Caco-2 (cell line): ENCODE measurements at regions not wholly inside any gene's neighbourhood (a gene's known extent, or its start where the extent isn't known, plus 50 kb on each side); places are given as distances from the start of the nearest gene placed in this dataset.

ENCODE experiments used
- BruUV-seq: library from RNA; stranded (reverse); fragments of 400-500 nt; replicated peaks from 2 replicates; lab custom pipeline; 2021; lab: Mats Ljungman, UMichigan
- CTCF ChIA-PET: fragments of 300-600 bp; sonication (Branson Sonifier 250); formaldehyde crosslinking; loops from one replicate; lab custom pipeline; 2022; ENCODE audit warnings: antibody characterized with exemption; lab: Charles Lee
- POLR2A ChIA-PET: fragments of 300-600 bp; sonication (Branson Sonifier 250); formaldehyde crosslinking; loops from one replicate; lab custom pipeline; 2022; ENCODE audit warnings: antibody characterized with exemption; lab: Charles Lee
- DNase-seq, 2 experiments: peaks; one replicate each; pipeline versions ENCODE4 v3.0.0 to v3.0.0-alpha.2; 2020 to 2022
- H3K27me3 ChIP-seq: replicated peaks from 2 replicates; pipeline ENCODE4 v1.6.0; 2011; ENCODE audit warnings: low read length; ENCODE audit not compliant: control insufficient read depth, insufficient read depth
- H3K36me3 ChIP-seq: 2 replicates; pipeline ENCODE4 v1.5.1; 2011; ENCODE audit warnings: low read length; ENCODE audit not compliant: control insufficient read depth, insufficient read depth
- H3K4me1 ChIP-seq: fragments of 250-450 bp; sonication (Bioruptor Pico); 2 replicates; pipeline ENCODE4 v1.5.1; 2020; ENCODE audit warnings: mild to moderate bottlenecking
- H3K4me3 ChIP-seq: 2 replicates; pipeline ENCODE4 v1.5.1; 2011; ENCODE audit warnings: low read depth, mild to moderate bottlenecking, control low read depth, low read length
- H3K9me3 ChIP-seq: fragments of 250-450 bp; sonication (Bioruptor Pico); 2 replicates; pipeline ENCODE4 v1.5.1; 2020; ENCODE audit warnings: mild to moderate bottlenecking, moderate library complexity
- H3K27ac Mint-ChIP-seq: one replicate; pipeline ENCODE4 v1.8.0; 2022; ENCODE audit warnings: mixed read lengths; ENCODE audit not compliant: unreplicated experiment
- H3K27me3 Mint-ChIP-seq: one replicate; pipeline ENCODE4 v1.8.0; 2022; ENCODE audit warnings: mixed read lengths; ENCODE audit not compliant: insufficient read depth, unreplicated experiment
- H3K36me3 Mint-ChIP-seq: one replicate; pipeline ENCODE4 v1.8.0; 2022; ENCODE audit warnings: mild to moderate bottlenecking, mixed read lengths; ENCODE audit not compliant: insufficient read depth, unreplicated experiment
- H3K4me1 Mint-ChIP-seq: one replicate; pipeline ENCODE4 v1.8.0; 2022; ENCODE audit warnings: low read depth, mixed read lengths; ENCODE audit not compliant: unreplicated experiment
- H3K4me3 Mint-ChIP-seq: one replicate; pipeline ENCODE4 v1.8.0; 2022; ENCODE audit warnings: mild to moderate bottlenecking, moderate library complexity, mixed read lengths; ENCODE audit not compliant: unreplicated experiment
- H3K9me3 Mint-ChIP-seq: one replicate; pipeline ENCODE4 v1.8.0; 2022; ENCODE audit warnings: mixed read lengths; ENCODE audit not compliant: unreplicated experiment
- CTCF ChIP-seq, 2 experiments: fragments of 200-600 bp in 1 of 2; IDR thresholded peaks; 1 replicate in 1 of 2; 2 replicates in 1 of 2; pipeline versions ENCODE4 v1.5.1 to v1.8.0; 2011 to 2022; ENCODE audit warnings: antibody characterized with exemption in 1 of 2, control low read depth in 1 of 2, inconsistent platforms in 1 of 2, low read depth in 1 of 2, low read length in 1 of 2, mild to moderate bottlenecking in 1 of 2, moderate library complexity in 1 of 2; ENCODE audit not compliant: insufficient read depth in 1 of 2, severe bottlenecking in 1 of 2, unreplicated experiment in 1 of 2
- intact Hi-C: fragments of 100-400 bp; cut with micrococcal nuclease; formaldehyde crosslinking; loops from one replicate; pipeline ENCODE4 v1.10.0; 2022; ENCODE audit not compliant: unreplicated experiment

GRCh38 chr5:9787861-9788600, 157.9 kb upstream of the TAS2R1 start:
- no peaks in the 10 kb centered on the region for H3K27me3 Mint-ChIP-seq
- ChIA-PET CTCF (no interaction called here), POLR2A (no interaction called here)
- no TSS peak for BruUV-seq
- Histone ChIP-seq H3K36me3 (no peaks in the 10 kb centered on the region), H3K4me1 (peaks cover 17% of the 10 kb centered on the region), H3K27me3 (no peaks in the 10 kb centered on the region), H3K4me3 (no peak overlapping the region), H3K9me3 (no peaks in the 10 kb centered on the region; the same call in 1 of the 2 replicates)
- DNase-seq = peak in 1 of 2 experiments; percentile 26
- H3K9me3 Mint-ChIP-seq = no peaks in the 10 kb centered on the region
- no peak for TF ChIP-seq CTCF (IDR thresholded peaks at IDR 0.05; ENCODE audit: insufficient read depth in 1 of 2, low read depth in 1 of 2, low read length in 1 of 2, severe bottlenecking in 1 of 2, unreplicated experiment in 1 of 2)
- H3K4me1 Mint-ChIP-seq = peaks cover 14% of the 10 kb centered on the region
- H3K36me3 Mint-ChIP-seq = peaks cover 2% of the 10 kb centered on the region
- H3K27ac Mint-ChIP-seq = no peak overlapping the region
- H3K4me3 Mint-ChIP-seq = no peak overlapping the region
- intact Hi-C loops = loop anchor here (2.0 kb wide), 1 partner anchor 163 kb away; no protein-coding TSS in a partner anchor

GRCh38 chr5:9786380-9787360, 156.5 kb upstream of the TAS2R1 start:
- TF ChIP-seq CTCF (IDR thresholded peaks at IDR 0.05; ENCODE audit: insufficient read depth in 1 of 2, low read depth in 1 of 2, low read length in 1 of 2, severe bottlenecking in 1 of 2, unreplicated experiment in 1 of 2) = no peak
- Mint-ChIP-seq H3K4me3 (no peak overlapping the region), H3K27me3 (no peaks in the 10 kb centered on the region), H3K4me1 (peaks cover 21% of the 10 kb centered on the region), H3K27ac (no peak overlapping the region), H3K9me3 (no peaks in the 10 kb centered on the region), H3K36me3 (peaks cover 5% of the 10 kb centered on the region)
- Histone ChIP-seq H3K36me3 (no peaks in the 10 kb centered on the region), H3K4me1 (peaks cover 28% of the 10 kb centered on the region), H3K9me3 (no peaks in the 10 kb centered on the region; the same call in 1 of the 2 replicates), H3K27me3 (no peaks in the 10 kb centered on the region), H3K4me3 (no peak overlapping the region)
- POLR2A ChIA-PET = no interaction called here
- BruUV-seq = no TSS peak
- DNase-seq = no peak
- intact Hi-C loops = no loop called here
- CTCF ChIA-PET = no interaction called here

- H3K4me1 Mint-ChIP-seq = peaks cover 29% of the 10 kb centered on the region
- H3K4me3 Mint-ChIP-seq = no peak overlapping the region
- ChIA-PET CTCF (no interaction called here), POLR2A (no interaction called here)
- no peaks in the 10 kb centered on the region for H3K27me3 Mint-ChIP-seq
- no peak for DNase-seq
- H3K4me3 ChIP-seq = no peak overlapping the region
- intact Hi-C loops = no loop called here
- no peaks in the 10 kb centered on the region for H3K36me3 ChIP-seq
- H3K9me3 ChIP-seq = no peaks in the 10 kb centered on the region; the same call in 1 of the 2 replicates
- H3K9me3 Mint-ChIP-seq = peaks cover 1% of the 10 kb centered on the region
- no peaks in the 10 kb centered on the region for H3K27me3 ChIP-seq
- no TSS peak for BruUV-seq
- TF ChIP-seq CTCF (IDR thresholded peaks at IDR 0.05; ENCODE audit: insufficient read depth in 1 of 2, low read depth in 1 of 2, low read length in 1 of 2, severe bottlenecking in 1 of 2, unreplicated experiment in 1 of 2) = no peak
- peaks cover 31% of the 10 kb centered on the region for H3K4me1 ChIP-seq
- H3K36me3 Mint-ChIP-seq = peaks cover 5% of the 10 kb centered on the region
- no peak overlapping the region for H3K27ac Mint-ChIP-seq
These were observed 155.6 kb upstream of the TAS2R1 start for GRCh38 chr5:9785751-9786150.
